HG03135 (cell line): ENCODE measurements at regions not wholly inside any gene's neighbourhood (a gene's known extent, or its start where the extent isn't known, plus 50 kb on each side); places are given as distances from the start of the nearest gene placed in this dataset.
"Not testable (repeated sequence)": the region's sequence is repeated elsewhere in the genome, so short reads cannot be mapped to it uniquely, and the experiment has no call there.

Experiments used
- ATAC-seq: cut with Tn5 transposase; IDR thresholded peaks from one replicate; pipeline ENCODE4 v1.9.1; 2021; ENCODE audit warnings: mild to moderate bottlenecking, moderate library complexity; ENCODE audit not compliant: unreplicated experiment

GRCh38 chr12:38016602-38017001, 300.0 kb upstream of the ALG10B start:
- ATAC-seq: no peak

- no peak for ATAC-seq
These were observed 290.7 kb upstream of the ALG10B start for GRCh38 chr12:38025916-38026315.

GRCh38 chr12:38053113-38053512, 263.5 kb upstream of the ALG10B start:
- ATAC-seq: no peak

DNA sequence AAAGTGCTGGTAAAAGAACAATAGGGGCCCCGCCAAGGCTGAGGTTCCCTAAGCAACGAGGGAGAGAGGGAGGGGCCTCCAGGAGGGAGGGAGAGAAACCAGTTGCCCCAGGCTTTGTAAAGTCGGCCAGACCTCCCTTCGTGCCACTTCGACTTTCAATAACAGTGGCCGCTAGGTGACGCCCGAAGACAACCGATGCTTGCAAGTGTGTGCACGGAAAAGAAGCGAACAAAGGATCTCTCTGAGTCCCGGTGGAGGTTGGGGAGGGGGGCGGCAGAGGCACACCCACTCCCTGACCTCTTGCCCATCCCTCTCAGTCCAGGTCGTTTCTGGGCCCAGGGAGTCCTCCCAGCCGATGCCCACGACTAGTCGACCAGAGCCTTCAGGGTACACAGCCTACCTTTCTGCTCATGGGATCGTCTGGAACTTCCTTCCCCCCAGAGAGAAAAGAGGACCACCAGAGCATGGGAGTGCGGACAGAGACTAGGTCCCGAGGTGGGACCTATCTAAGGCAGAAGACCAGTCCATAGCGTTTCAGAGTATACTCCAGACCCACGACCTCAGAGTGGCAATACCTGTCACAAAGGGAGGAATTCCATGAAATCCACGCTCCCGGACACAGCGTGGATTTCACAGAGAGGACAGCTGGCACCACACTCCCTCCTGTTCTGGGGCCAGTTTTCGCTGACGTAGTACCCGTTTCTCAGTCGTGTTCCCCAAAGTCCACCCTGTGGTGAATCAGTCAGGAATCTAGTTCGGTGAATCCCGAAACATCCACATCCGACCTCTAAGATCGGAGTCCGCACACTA, 262.7 kb upstream of the ALG10B start:
- ATAC-seq: no peak

DNA sequence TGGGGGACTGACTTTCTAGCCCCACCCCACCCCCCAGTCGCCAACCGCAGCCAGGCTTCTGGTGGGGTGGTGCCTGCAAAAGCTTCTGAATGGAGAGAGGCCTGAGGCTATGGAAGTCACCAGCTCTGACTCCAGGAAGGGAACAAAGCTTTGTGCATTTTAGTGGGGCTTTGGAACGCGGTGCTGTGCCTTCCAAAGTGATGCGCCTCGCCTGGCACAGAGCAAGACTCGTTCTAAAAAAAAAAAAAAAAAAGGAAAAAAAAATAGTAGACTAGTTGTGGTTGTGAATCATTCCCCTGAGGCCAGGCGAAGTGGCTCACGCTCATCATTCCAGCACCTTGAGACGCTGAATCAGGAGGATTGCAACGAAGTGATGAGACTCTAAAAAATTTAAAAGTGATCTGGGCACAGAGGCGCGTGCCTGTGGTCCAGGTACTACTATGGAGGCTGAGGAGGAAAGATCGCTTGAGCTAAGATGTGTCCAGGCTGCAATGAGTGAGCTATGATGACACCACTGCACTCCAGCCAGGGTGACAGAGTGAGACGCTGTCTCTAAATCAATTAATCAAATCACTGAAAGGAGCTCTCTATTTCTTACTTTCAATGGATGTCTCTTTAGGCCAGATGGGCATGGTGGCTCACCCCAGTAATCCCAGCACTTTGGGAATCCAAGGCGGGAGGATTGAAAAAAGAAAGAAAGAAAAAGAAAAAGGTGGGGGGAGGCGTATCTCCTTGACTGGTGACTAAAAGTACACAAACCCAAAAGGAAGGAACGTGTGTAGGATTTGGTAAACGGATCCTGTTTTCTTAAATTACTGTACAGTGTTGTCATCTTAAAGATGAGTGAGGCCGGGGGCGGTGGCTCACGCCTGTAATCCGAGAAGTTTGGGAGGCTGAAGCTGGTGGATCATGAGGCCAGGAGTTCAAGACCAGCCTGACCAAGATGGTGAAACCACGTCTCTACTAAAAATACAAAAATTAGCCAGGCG, 259.6 kb upstream of the ALG10B start:
- no peak for ATAC-seq

DNA sequence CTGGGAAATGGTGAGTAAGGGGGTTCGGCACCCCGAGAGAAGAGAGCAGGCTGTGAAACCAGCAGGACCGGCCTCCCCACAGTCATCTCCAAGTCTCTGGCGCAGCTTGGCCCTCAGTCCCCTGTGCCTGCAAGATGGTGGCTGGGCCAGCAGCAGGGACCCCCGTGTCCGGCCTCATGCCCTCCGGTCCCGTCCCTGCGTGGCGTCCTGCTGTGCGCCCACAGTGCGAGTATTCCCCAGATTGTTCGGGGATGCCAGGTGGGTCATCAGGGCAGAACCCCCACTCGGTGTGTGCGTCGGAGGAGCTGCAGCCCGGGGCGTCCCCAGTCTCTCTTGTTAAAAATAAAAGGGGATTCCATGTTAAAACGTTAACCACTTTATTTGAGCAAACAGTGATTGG, 216.9 kb upstream of the ALG10B start:
- no peak for ATAC-seq

- no peak for ATAC-seq
These were observed 214.8 kb upstream of the ALG10B start for GRCh38 chr12:38101753-38102152.

- ATAC-seq: no peak
These were observed 214.4 kb upstream of the ALG10B start for GRCh38 chr12:38102197-38102596.

DNA sequence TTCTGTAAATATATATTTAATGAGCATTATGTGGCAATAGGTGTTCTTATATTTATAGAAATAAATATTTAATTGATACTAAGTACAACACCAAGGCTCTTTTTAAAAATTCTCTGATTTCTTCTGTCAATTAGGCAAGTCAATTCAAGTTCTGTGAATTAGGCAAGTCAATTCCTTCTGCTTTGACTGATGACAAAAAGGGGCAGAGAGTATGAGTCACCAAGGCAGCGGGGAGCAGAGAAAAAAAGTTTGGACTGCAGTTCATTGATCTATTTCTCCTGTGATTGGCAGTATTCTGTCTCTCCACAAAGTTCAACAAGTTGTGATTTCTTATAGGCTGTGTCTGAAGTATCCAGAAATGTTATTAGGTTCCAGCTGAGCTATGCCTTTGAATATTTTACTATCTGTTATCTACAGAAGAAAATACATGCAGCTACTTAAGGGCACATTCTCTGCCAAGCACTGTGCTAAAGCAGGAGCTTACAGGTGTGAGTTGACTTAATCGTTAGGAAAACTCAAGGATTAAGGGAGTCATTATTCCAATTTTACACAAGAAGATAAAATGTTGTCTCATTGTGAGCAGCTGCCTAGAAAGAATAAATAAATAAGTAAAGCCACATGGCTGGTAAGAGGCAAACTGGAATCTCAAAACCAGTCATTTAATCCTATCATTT, 206.4 kb upstream of the ALG10B start:
- no peak for ATAC-seq

- no peak for ATAC-seq
These were observed 202.6 kb upstream of the ALG10B start for GRCh38 chr12:38113991-38114390.

DNA sequence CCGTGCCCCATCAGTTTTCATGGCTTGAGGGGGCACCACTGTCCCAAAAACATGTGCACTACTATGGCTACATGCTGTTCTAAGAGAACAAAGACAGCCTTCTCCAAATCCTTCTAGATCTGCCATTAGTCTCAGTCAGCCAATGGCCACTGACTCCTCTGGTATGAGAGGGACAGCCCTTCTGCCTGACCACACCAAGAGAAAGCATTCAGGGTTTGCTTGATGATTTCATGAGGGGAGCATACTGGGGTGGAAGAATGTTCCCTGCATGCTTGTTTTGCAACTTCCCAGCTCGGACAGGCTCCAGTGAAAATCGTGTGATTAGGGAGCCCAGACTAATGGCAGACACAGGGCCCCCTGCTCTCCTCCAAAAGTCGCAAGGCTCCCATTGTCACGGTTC, 199.6 kb upstream of the ALG10B start:
- ATAC-seq: no peak

GRCh38 chr12:38118632-38119031, 197.9 kb upstream of the ALG10B start:
- no peak for ATAC-seq

DNA sequence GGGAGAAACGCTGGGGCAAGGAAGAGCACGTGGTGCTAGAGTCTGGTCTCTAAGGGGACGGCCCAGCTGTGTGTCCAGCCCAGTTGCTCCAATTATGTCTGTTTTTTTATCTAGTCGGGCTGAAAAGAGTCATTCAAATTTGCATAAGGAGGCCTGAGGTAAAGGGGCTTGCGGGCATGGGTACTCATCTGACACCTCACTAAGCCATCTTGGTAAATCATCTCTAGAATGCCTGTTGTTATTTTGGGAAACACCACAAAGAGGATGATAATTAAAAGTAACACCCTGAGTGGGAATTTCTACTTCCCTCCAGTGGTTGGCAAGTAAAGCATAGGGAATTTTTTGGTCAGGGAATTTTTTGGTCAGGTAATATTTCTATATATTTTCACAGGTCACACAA, 196.1 kb upstream of the ALG10B start:
- ATAC-seq: no peak

GRCh38 chr12:38123028-38123427, 193.5 kb upstream of the ALG10B start:
- not testable (repeated sequence) for ATAC-seq

DNA sequence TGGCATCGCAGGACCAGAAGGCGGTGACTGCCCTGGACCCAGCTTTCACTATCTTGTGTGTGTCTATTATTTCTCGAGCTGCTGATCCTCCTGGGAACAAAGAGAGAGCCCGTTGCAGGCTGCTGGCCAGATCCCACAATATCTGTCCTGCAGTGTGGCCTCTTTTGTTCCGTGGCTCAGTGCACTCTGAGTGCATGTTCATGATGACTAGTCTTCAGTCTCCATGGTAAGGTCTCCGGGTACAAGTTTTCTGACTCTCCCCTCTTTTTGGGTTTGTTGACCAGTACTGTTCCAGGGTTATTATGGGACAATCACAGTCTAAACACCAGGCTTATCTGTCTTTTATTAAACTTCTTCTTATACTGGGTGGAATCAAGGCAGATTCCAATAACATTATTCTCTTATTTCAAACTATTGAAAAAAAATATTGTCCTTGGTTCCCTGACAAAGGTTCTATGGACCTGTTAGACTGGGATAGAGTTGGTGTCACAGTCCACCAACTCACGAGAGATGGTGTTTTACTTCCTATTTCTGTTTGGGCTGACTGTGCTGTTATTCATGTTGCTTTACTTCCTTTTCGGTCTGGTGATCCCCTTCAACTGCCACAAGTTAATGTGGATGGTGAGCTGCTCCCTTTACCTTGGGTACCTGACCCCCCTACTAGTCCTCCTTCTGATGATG, 192.9 kb upstream of the ALG10B start:
- ATAC-seq: no peak

- no peak for ATAC-seq
These were observed 192.1 kb upstream of the ALG10B start for GRCh38 chr12:38124247-38125012.

- ATAC-seq: no peak
These were observed 184.4 kb upstream of the ALG10B start for GRCh38 chr12:38132139-38132538.

GRCh38 chr12:38137287-38137686, 179.3 kb upstream of the ALG10B start:
- ATAC-seq: no peak

DNA sequence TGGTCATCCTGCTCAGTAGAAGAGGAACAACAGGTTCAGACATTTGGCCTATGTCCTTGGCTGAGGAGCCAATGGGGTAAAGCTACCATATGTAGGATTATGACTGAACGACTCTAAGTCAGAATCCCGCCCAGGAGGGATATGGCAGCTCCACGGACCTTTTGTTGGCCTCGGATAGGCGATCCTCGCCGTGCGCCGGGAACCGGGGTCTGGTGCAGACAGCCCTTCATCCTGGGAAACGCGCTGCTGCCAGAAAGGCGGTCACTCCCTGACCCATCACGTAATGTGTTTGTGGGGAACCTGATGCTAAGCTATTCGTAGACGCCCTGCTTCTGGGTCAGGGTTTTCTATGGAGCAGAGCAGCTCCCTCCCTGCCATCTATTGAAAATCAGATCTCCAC, 178.9 kb upstream of the ALG10B start:
- no peak for ATAC-seq
